ENCODE measurements at regions not wholly inside any gene's neighbourhood (a gene's known extent, or its start where the extent isn't known, plus 50 kb on each side); places are given as distances from the start of the nearest gene placed in this dataset.

DNA sequence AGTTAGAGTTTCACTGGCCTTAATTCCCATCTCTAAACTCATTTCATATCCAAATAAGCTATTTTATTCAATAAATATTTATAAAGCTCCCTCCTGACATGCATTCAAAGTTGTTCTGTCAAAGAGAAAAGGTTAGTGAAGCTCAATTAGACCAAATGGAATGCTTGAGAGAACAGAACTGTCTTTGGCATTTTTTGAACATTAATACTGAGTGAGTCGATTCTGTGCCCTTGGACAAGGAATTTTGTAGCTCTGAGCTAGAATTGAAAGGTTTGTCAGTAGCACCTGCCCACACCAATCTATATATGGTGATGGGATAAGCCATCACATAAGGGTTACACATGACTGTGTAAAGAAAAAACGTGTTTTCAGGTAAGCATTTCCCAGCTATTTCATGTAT is 631.2 kb upstream of the CCNG1 start:
- TF ChIP-seq, protein P1, sequence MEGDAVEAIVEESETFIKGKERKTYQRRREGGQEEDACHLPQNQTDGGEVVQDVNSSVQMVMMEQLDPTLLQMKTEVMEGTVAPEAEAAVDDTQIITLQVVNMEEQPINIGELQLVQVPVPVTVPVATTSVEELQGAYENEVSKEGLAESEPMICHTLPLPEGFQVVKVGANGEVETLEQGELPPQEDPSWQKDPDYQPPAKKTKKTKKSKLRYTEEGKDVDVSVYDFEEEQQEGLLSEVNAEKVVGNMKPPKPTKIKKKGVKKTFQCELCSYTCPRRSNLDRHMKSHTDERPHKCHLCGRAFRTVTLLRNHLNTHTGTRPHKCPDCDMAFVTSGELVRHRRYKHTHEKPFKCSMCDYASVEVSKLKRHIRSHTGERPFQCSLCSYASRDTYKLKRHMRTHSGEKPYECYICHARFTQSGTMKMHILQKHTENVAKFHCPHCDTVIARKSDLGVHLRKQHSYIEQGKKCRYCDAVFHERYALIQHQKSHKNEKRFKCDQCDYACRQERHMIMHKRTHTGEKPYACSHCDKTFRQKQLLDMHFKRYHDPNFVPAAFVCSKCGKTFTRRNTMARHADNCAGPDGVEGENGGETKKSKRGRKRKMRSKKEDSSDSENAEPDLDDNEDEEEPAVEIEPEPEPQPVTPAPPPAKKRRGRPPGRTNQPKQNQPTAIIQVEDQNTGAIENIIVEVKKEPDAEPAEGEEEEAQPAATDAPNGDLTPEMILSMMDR (IDR thresholded peaks at IDR 0.05) = no peak
- TF ChIP-seq POLR2A (IDR thresholded peaks at IDR 0.05) = no peak
